NCI-H1694 treated with DMSO at 0.1 percent for 48 hours (cell line): ENCODE measurements at regions not wholly inside any gene's neighbourhood (a gene's known extent, or its start where the extent isn't known, plus 50 kb on each side); places are given as distances from the start of the nearest gene placed in this dataset.

Experiments used
- DNase-seq: peaks from one replicate; lab custom pipeline; 2025; lab: John Stamatoyannopoulos, UW

- no peak for DNase-seq
Observed at GRCh38 chr5:57618767-57619381, 136.3 kb upstream of the ACTBL2 start.

- no peak for DNase-seq
Observed at GRCh38 chr5:57613741-57614140, 131.1 kb upstream of the ACTBL2 start.

GRCh38 chr5:57611177-57611576 is 128.6 kb upstream of the ACTBL2 start:
- DNase-seq: no peak

GRCh38 chr5:57608542-57608941 is 125.9 kb upstream of the ACTBL2 start:
- no peak for DNase-seq

GRCh38 chr5:57601996-57602395 is 119.4 kb upstream of the ACTBL2 start:
- no peak for DNase-seq

- no peak for DNase-seq
Observed at GRCh38 chr5:57600321-57600720, 117.7 kb upstream of the ACTBL2 start.

GRCh38 chr5:57598756-57599155 is 116.1 kb upstream of the ACTBL2 start:
- no peak for DNase-seq

GRCh38 chr5:57598097-57598496 is 115.5 kb upstream of the ACTBL2 start:
- no peak for DNase-seq

- DNase-seq: no peak
Observed at GRCh38 chr5:57595523-57595991, 112.9 kb upstream of the ACTBL2 start.

- no peak for DNase-seq
Observed at GRCh38 chr5:57594436-57594835, 111.8 kb upstream of the ACTBL2 start.

- DNase-seq: no peak
Observed at GRCh38 chr5:57592236-57592635, 109.6 kb upstream of the ACTBL2 start.

GRCh38 chr5:57586649-57587048 is 104.0 kb upstream of the ACTBL2 start:
- no peak for DNase-seq

GRCh38 chr5:57582578-57583070 is 100.0 kb upstream of the ACTBL2 start:
- no peak for DNase-seq

GRCh38 chr5:57581772-57582171 is 99.2 kb upstream of the ACTBL2 start:
- no peak for DNase-seq

GRCh38 chr5:57581222-57581621 is 98.6 kb upstream of the ACTBL2 start:
- DNase-seq: no peak

- DNase-seq: no peak
Observed at GRCh38 chr5:57577432-57578175, 95.0 kb upstream of the ACTBL2 start.

- DNase-seq: no peak
Observed at GRCh38 chr5:57576317-57576716, 93.7 kb upstream of the ACTBL2 start.

GRCh38 chr5:57575839-57576238 is 93.2 kb upstream of the ACTBL2 start:
- no peak for DNase-seq

GRCh38 chr5:57572461-57572860 is 89.8 kb upstream of the ACTBL2 start:
- DNase-seq: no peak

- no peak for DNase-seq
Observed at GRCh38 chr5:57569601-57570000, 87.0 kb upstream of the ACTBL2 start.

GRCh38 chr5:57568136-57568535 is 85.5 kb upstream of the ACTBL2 start:
- DNase-seq: no peak

- no peak for DNase-seq
Observed at GRCh38 chr5:57566914-57567313, 84.3 kb upstream of the ACTBL2 start.

- no peak for DNase-seq
Observed at GRCh38 chr5:57561231-57561842, 78.7 kb upstream of the ACTBL2 start.
